SKM-1 (cell line): ENCODE measurements at regions not wholly inside any gene's neighbourhood (a gene's known extent, or its start where the extent isn't known, plus 50 kb on each side); places are given as distances from the start of the nearest gene placed in this dataset.
"Not testable (repeated sequence)": the region's sequence is repeated elsewhere in the genome, so short reads cannot be mapped to it uniquely, and the experiment has no call there.

Source experiments
- DNase-seq: peaks from one replicate; lab custom pipeline; 2025; ENCODE audit not compliant: unreplicated experiment; lab: John Stamatoyannopoulos, UW

GRCh38 chr4:85153221-85153620 is 186.7 kb upstream of the WDFY3 start:
- no peak for DNase-seq

GRCh38 chr4:85154591-85154990 is 188.1 kb upstream of the WDFY3 start:
- DNase-seq: no peak

- DNase-seq: no peak
Observed at GRCh38 chr4:85165808-85166207, 199.3 kb upstream of the WDFY3 start.

- no peak for DNase-seq
Observed at GRCh38 chr4:85166318-85166717, 199.8 kb upstream of the WDFY3 start.

- DNase-seq: no peak
Observed at GRCh38 chr4:85168234-85168834, 201.8 kb upstream of the WDFY3 start.

- no peak for DNase-seq
Observed at GRCh38 chr4:85170241-85170640, 203.8 kb upstream of the WDFY3 start.

- no peak for DNase-seq
Observed at GRCh38 chr4:85175190-85175589, 208.7 kb upstream of the WDFY3 start.

- DNase-seq: no peak
Observed at GRCh38 chr4:85177092-85177491, 210.6 kb upstream of the WDFY3 start.

GRCh38 chr4:85177679-85178078 is 211.2 kb upstream of the WDFY3 start:
- no peak for DNase-seq

- DNase-seq: no peak
Observed at GRCh38 chr4:85180533-85180932, 214.0 kb upstream of the WDFY3 start.

- no peak for DNase-seq
Observed at GRCh38 chr4:85187106-85187505, 220.6 kb upstream of the WDFY3 start.

- DNase-seq: not testable (repeated sequence)
Observed at GRCh38 chr4:85196015-85196414, 229.5 kb upstream of the WDFY3 start.

- DNase-seq: no peak
Observed at GRCh38 chr4:85200106-85200505, 233.6 kb upstream of the WDFY3 start.

- DNase-seq: no peak
Observed at GRCh38 chr4:85209161-85209560, 242.7 kb upstream of the WDFY3 start.

GRCh38 chr4:85210353-85210752 is 243.9 kb upstream of the WDFY3 start:
- no peak for DNase-seq

GRCh38 chr4:85216571-85216970 is 250.1 kb upstream of the WDFY3 start:
- DNase-seq: not testable (repeated sequence)

- DNase-seq: no peak
Observed at GRCh38 chr4:85218756-85219155, 252.3 kb upstream of the WDFY3 start.

GRCh38 chr4:85221606-85222005 is 253.3 kb upstream of the ARHGAP24 start:
- no peak for DNase-seq

GRCh38 chr4:85222561-85222960 is 252.4 kb upstream of the ARHGAP24 start:
- no peak for DNase-seq

- no peak for DNase-seq
Observed at GRCh38 chr4:85228264-85228663, 246.7 kb upstream of the ARHGAP24 start.

GRCh38 chr4:85233516-85233915 is 241.4 kb upstream of the ARHGAP24 start:
- no peak for DNase-seq

- DNase-seq: no peak
Observed at GRCh38 chr4:85243857-85244256, 231.1 kb upstream of the ARHGAP24 start.

- DNase-seq: no peak
Observed at GRCh38 chr4:85244638-85245037, 230.3 kb upstream of the ARHGAP24 start.

GRCh38 chr4:85246055-85246454 is 228.9 kb upstream of the ARHGAP24 start:
- DNase-seq: no peak
